NCI-H460 (cell line): ENCODE measurements at regions not wholly inside any gene's neighbourhood (a gene's known extent, or its start where the extent isn't known, plus 50 kb on each side); places are given as distances from the start of the nearest gene placed in this dataset.

Source experiments
- DNase-seq: peaks from one replicate; pipeline ENCODE4 v3.0.0-alpha.2; 2016; ENCODE audit warnings: low read depth; ENCODE audit errors: extremely low read depth

- DNase-seq, result no peak
These were observed 74.9 kb upstream of the GAREM1 start for GRCh38 chr18:32545631-32546030.

- DNase-seq, result no peak
These were observed 73.4 kb upstream of the GAREM1 start for GRCh38 chr18:32544088-32544487.

GRCh38 chr18:32542221-32542798 is 71.6 kb upstream of the GAREM1 start:
- no peak for DNase-seq

- DNase-seq, result peak; percentile 29
These were observed 60.4 kb upstream of the GAREM1 start for GRCh38 chr18:32530947-32531651.

GRCh38 chr18:32529722-32530420 is 59.2 kb upstream of the GAREM1 start:
- no peak for DNase-seq

GRCh38 chr18:32520771-32521170 is 50.1 kb upstream of the GAREM1 start:
- no peak for DNase-seq
